C4-2B (cell line): ENCODE measurements at regions not wholly inside any gene's neighbourhood (a gene's known extent, or its start where the extent isn't known, plus 50 kb on each side); places are given as distances from the start of the nearest gene placed in this dataset.

ENCODE experiments used
- CTCF ChIP-seq: fragments of 450-650 bp; conservative IDR thresholded peaks from 2 replicates; pipeline ENCODE4 v1.5.1; 2017; ENCODE audit warnings: mild to moderate bottlenecking
- ZFX ChIP-seq: fragments of 450-650 bp; IDR thresholded peaks from 2 replicates; pipeline ENCODE4 v1.6.1; 2017

GRCh38 chr4:166279261-166279660, 406.2 kb downstream of the TLL1 start:
- TF ChIP-seq CTCF (no peak), ZFX (no peak)
